Bronchial epithelial cell (primary cell): ENCODE measurements at regions not wholly inside any gene's neighbourhood (a gene's known extent, or its start where the extent isn't known, plus 50 kb on each side); places are given as distances from the start of the nearest gene placed in this dataset.
A peak's percentile ranks its signal among the peaks of the same experiment; 100 is the strongest.

Experiments used
- DNase-seq: peaks from one replicate; pipeline ENCODE4 v3.0.0-alpha.2; 2010; ENCODE audit warnings: low read depth
- FAIRE-seq: peaks from 2 replicates; lab custom pipeline; 2011; peaks lifted over from hg19 to GRCh38; lab: Jason Lieb, UNC
- H3K27me3 ChIP-seq: 2 replicates; pipeline ENCODE4 v1.5.1; 2011; ENCODE audit warnings: low read length; ENCODE audit not compliant: control insufficient read depth, insufficient read depth
- H3K36me3 ChIP-seq: 2 replicates; pipeline ENCODE4 v1.5.1; 2011; ENCODE audit warnings: low read length; ENCODE audit not compliant: control insufficient read depth, insufficient read depth
- H3K4me3 ChIP-seq: 2 replicates; pipeline ENCODE4 v1.5.1; 2011; ENCODE audit warnings: mild to moderate bottlenecking, low read depth, low read length, control low read depth
- TF ChIP-seq, protein P1 (sequence below): IDR thresholded peaks from 2 replicates; pipeline ENCODE4 v1.5.1; 2011; ENCODE audit warnings: mild to moderate bottlenecking, moderate library complexity, low read length, control low read depth, inconsistent platforms; ENCODE audit not compliant: insufficient read depth, severe bottlenecking

DNA sequence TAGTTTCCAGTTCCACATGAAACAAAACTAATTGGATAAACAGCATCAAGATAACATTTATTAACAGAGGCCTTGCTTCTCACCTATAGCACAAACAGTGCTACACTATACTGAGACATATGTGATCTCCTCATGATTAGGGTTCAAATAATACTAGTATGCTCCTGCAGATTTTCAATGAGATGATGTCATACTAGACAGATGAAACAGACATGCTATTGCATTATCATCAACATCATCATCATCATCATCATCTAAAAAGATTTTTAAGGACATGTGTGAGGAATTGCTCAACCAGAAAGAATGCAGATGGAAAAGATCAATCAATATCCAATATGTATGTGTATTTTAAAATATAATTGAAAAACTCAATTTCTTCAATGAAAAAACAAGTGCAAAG is 932.3 kb downstream of the METTL15 start:
- Histone ChIP-seq H3K27me3 (no peaks in the 10 kb centered on the region), H3K36me3 (no peaks in the 10 kb centered on the region), H3K4me3 (no peak overlapping the region)
- no peak for DNase-seq
- TF ChIP-seq, protein P1, sequence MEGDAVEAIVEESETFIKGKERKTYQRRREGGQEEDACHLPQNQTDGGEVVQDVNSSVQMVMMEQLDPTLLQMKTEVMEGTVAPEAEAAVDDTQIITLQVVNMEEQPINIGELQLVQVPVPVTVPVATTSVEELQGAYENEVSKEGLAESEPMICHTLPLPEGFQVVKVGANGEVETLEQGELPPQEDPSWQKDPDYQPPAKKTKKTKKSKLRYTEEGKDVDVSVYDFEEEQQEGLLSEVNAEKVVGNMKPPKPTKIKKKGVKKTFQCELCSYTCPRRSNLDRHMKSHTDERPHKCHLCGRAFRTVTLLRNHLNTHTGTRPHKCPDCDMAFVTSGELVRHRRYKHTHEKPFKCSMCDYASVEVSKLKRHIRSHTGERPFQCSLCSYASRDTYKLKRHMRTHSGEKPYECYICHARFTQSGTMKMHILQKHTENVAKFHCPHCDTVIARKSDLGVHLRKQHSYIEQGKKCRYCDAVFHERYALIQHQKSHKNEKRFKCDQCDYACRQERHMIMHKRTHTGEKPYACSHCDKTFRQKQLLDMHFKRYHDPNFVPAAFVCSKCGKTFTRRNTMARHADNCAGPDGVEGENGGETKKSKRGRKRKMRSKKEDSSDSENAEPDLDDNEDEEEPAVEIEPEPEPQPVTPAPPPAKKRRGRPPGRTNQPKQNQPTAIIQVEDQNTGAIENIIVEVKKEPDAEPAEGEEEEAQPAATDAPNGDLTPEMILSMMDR = no peak
- no peak for FAIRE-seq

DNA sequence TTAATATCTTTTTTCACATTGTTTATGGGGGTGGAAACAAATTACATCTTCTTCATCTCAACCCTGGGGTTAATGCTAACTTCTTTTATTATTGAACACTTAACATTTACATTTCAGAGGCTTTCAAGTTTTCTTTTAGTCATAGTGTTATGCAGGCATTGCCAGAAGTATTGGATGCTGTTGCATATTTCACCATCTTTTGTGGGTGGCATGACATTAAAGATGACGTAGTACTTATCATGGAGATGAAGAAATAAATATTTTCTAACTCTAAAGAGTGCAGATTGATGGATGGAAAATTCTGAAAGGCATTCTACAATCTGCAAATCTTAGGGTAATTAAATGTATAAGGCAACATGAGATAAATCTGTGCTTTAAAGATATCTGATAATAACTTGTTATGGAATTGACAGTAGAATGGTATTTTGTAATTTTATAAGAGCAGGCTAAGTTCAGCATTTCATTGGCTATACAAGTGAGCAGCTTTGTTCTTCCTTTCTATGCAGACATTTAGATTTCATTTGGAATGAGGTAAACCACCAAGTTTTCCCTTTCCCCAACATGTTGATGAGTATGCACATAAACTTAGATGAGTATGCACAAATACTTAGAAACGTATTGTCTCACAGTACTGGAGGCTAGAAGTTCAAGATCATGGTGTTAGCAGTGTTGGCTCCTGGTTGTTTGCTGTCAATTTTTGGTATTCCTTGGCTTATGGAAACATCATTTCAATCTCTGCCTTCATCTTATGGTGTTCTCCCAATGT is 924.4 kb downstream of the METTL15 start:
- Histone ChIP-seq H3K27me3 (no peaks in the 10 kb centered on the region), H3K36me3 (no peaks in the 10 kb centered on the region), H3K4me3 (no peak overlapping the region)
- FAIRE-seq = no peak
- DNase-seq = no peak
- TF ChIP-seq, protein P1 = no peak

DNA sequence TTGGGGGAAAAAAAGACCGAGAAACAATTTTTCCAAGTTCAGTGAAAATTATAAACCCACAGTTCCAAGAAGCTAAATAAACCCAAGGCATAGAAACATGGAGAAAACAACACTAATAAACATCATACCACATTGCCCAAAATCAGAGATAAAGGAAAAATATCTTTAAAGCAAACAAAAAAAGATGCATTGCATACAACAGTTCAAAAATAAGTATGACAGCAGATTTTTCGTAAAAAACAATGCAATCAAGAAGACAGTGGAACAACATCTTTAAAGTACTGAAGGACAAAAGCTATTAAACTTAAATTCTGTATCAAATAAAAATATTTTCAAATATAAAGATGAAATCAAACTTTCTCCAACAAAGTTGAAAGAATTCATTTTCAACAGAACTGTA is 921.3 kb downstream of the METTL15 start:
- TF ChIP-seq, protein P1 = no peak
- Histone ChIP-seq H3K27me3 (no peaks in the 10 kb centered on the region), H3K4me3 (no peak overlapping the region), H3K36me3 (no peaks in the 10 kb centered on the region)
- FAIRE-seq (no peak), DNase-seq (no peak)

DNA sequence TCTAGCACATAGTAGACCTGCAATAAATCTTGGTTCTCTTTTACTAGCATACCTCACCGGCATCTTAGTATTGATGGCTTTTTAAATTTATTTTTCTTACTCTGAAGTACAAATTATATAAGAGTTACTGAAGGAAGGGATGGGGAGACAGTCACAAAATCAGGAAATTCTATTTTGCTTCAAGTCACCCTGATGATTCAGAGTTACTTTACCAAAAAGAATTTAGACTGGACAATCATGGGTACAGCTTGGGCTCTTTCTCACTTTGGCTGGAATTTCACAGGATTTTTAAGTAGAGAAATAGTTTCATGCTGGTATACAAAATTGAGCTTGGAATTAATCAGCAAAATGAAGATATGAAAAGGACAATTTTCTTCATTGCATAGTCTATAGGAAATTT is 919.2 kb downstream of the METTL15 start:
- Histone ChIP-seq H3K27me3 (no peaks in the 10 kb centered on the region), H3K4me3 (no peak overlapping the region), H3K36me3 (no peaks in the 10 kb centered on the region)
- DNase-seq = peak; percentile 15
- TF ChIP-seq, protein P1 = no peak
- FAIRE-seq = no peak

DNA sequence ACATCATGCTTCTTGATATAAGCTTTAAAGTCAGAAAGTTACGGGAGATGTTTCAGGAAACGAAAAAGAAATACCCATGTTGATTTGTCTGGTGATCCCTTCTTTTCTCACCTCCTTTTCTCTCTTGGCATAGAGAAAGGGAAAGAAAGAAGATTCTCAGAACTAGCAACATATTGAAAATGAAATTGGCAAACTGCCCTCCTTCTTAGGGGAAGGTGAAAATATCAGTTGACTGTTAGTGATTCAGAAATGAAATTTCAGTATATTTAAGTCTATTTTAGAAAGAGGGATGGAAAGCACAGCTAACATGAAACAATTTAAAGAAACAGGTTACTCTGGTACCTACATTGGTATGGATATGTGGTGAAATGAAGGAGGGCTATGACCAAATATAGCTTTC is 918.1 kb downstream of the METTL15 start:
- Histone ChIP-seq H3K4me3 (no peak overlapping the region), H3K27me3 (no peaks in the 10 kb centered on the region), H3K36me3 (no peaks in the 10 kb centered on the region)
- no peak for DNase-seq
- no peak for FAIRE-seq
- TF ChIP-seq, protein P1 = no peak

DNA sequence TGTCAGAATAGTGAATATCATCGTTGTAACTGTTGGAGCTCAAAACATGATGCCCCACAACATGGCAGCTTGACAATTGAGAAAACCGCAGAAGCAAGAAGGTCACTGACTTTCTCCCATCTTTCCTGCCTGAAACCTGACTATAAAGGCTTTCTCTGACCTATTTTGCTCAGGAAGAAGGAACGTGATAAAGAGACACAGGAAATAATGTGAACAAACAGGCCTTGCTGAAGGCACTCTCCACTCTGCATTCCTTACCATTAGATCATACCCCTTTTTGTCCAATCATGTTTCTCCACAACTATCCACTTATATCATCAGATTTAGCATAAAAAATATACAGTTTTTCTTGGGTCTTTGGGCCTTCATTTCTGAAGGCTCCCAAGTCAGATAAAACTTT is 916.8 kb downstream of the METTL15 start:
- no peaks in the 10 kb centered on the region for H3K27me3 ChIP-seq
- TF ChIP-seq, protein P1 = no peak
- no peak overlapping the region for H3K4me3 ChIP-seq
- no peaks in the 10 kb centered on the region for H3K36me3 ChIP-seq
- DNase-seq = peak; percentile 68
- FAIRE-seq = no peak
